ENCODE measurements at regions not wholly inside any gene's neighbourhood (a gene's known extent, or its start where the extent isn't known, plus 50 kb on each side); places are given as distances from the start of the nearest gene placed in this dataset.

GRCh38 chr1:234768569-234769283, 158.7 kb upstream of the IRF2BP2 start:
- Histone ChIP-seq H3K4me3 (ENCODE audit: low read depth in 2 of 2, low read length in 2 of 2) (no peak overlapping the region), H3K9me3 (ENCODE audit: control insufficient read depth, insufficient read depth, low read depth, low read length) (no peaks in the 10 kb centered on the region), H3K27ac (ENCODE audit: low read length) (peak overlapping the region; percentile 99), H3K4me1 (ENCODE audit: control insufficient read depth, insufficient read depth, low read length) (peaks cover 44% of the 10 kb centered on the region), H3K36me3 (ENCODE audit: control insufficient read depth, insufficient read depth, low read length) (no peaks in the 10 kb centered on the region), H3K27me3 (ENCODE audit: control insufficient read depth, insufficient read depth, low read length) (no peaks in the 10 kb centered on the region)
- no peak for ATAC-seq
- in situ Hi-C loops (cut with HindIII; ENCODE audit: low pct_unique_long_range_greater_than_20kb, low sequenced_read_pairs): no loop called here
- CTCF ChIA-PET: no interaction called here
- no peak for TF ChIP-seq POLR2AphosphoS5 (IDR thresholded peaks at IDR 0.05; ENCODE audit: low read depth, low read length)
- POLR2A ChIA-PET: no interaction called here
- DNase-seq (ENCODE audit: low read depth, low spot score): no peak
- intact Hi-C loops (cut with micrococcal nuclease; ENCODE audit: unreplicated experiment): no loop called here
- BruUV-seq (replicated peaks): no TSS peak

- DNase-seq (ENCODE audit: low read depth, low spot score) (no peak), ATAC-seq (no peak)
- CTCF ChIA-PET: no interaction called here
- POLR2A ChIA-PET: no interaction called here
- TF ChIP-seq CTCF (IDR thresholded peaks at IDR 0.05) (no peak), POLR2AphosphoS5 (IDR thresholded peaks at IDR 0.05; ENCODE audit: low read depth, low read length) (no peak), REST (IDR thresholded peaks at IDR 0.05; ENCODE audit: insufficient read depth in 1 of 2, low read depth in 2 of 2, low read length in 1 of 2) (no peak), SIN3A (IDR thresholded peaks at IDR 0.05; ENCODE audit: borderline replicate concordance, insufficient read depth, low read depth, low read length) (no peak), TCF7L2 (IDR thresholded peaks at IDR 0.05; ENCODE audit: low read depth, low read length) (no peak)
- Histone ChIP-seq H3K4me3 (ENCODE audit: low read depth in 2 of 2, low read length in 2 of 2) (no peak overlapping the region), H3K9me3 (ENCODE audit: control insufficient read depth, insufficient read depth, low read depth, low read length) (no peaks in the 10 kb centered on the region), H3K36me3 (ENCODE audit: control insufficient read depth, insufficient read depth, low read length) (no peaks in the 10 kb centered on the region), H3K4me1 (ENCODE audit: control insufficient read depth, insufficient read depth, low read length) (peaks cover 44% of the 10 kb centered on the region), H3K27ac (ENCODE audit: low read length) (peak overlapping the region; percentile 99), H3K27me3 (ENCODE audit: control insufficient read depth, insufficient read depth, low read length) (no peaks in the 10 kb centered on the region)
- intact Hi-C loops (cut with micrococcal nuclease; ENCODE audit: unreplicated experiment): no loop called here
- BruUV-seq (replicated peaks): no TSS peak
- in situ Hi-C loops (cut with HindIII; ENCODE audit: low pct_unique_long_range_greater_than_20kb, low sequenced_read_pairs): no loop called here
These were observed 158.2 kb upstream of the IRF2BP2 start for GRCh38 chr1:234768171-234768568.

GRCh38 chr1:234765672-234766071, 155.7 kb upstream of the IRF2BP2 start:
- intact Hi-C loops (cut with micrococcal nuclease; ENCODE audit: unreplicated experiment) (no loop called here), in situ Hi-C loops (cut with HindIII; ENCODE audit: low pct_unique_long_range_greater_than_20kb, low sequenced_read_pairs) (no loop called here)
- Histone ChIP-seq H3K9me3 (ENCODE audit: control insufficient read depth, insufficient read depth, low read depth, low read length) (no peaks in the 10 kb centered on the region), H3K36me3 (ENCODE audit: control insufficient read depth, insufficient read depth, low read length) (no peaks in the 10 kb centered on the region), H3K27me3 (ENCODE audit: control insufficient read depth, insufficient read depth, low read length) (no peaks in the 10 kb centered on the region), H3K27ac (ENCODE audit: low read length) (peak overlapping the region; percentile 60; the same call in 1 of the 2 replicates), H3K4me3 (ENCODE audit: low read depth in 2 of 2, low read length in 2 of 2) (no peak overlapping the region), H3K4me1 (ENCODE audit: control insufficient read depth, insufficient read depth, low read length) (peaks cover 22% of the 10 kb centered on the region)
- no peak for ATAC-seq
- POLR2A ChIA-PET: no interaction called here
- DNase-seq (ENCODE audit: low read depth, low spot score): no peak
- TF ChIP-seq REST (IDR thresholded peaks at IDR 0.05; ENCODE audit: insufficient read depth in 1 of 2, low read depth in 2 of 2, low read length in 1 of 2) (no peak), POLR2AphosphoS5 (IDR thresholded peaks at IDR 0.05; ENCODE audit: low read depth, low read length) (no peak), TCF7L2 (IDR thresholded peaks at IDR 0.05; ENCODE audit: low read depth, low read length) (no peak), CTCF (IDR thresholded peaks at IDR 0.05) (no peak), SIN3A (IDR thresholded peaks at IDR 0.05; ENCODE audit: borderline replicate concordance, insufficient read depth, low read depth, low read length) (no peak)
- CTCF ChIA-PET: no interaction called here
- no TSS peak for BruUV-seq (replicated peaks)

Measured in Panc1 (cell line).